ENCODE measurements at regions not wholly inside any gene's neighbourhood (a gene's known extent, or its start where the extent isn't known, plus 50 kb on each side); places are given as distances from the start of the nearest gene placed in this dataset.

DNA sequence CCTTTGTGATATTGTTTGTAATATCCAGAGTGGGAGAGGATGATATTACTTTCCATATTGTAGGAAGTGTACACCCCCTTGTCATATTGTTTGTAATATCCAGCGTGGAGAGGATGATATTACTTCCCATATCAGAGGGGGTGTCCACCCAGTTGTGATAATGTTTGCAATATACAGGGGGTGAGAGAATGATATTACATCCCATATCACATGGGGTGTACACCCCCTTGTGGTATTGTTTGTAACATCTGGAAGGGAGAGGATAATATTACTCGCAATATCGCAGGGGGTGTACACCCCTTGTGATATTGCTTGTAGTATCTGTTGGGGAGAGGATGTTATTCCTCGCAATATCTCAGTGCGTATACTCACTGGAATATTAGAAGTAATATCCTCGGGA, 61.5 kb downstream of the PRSS23 start:
- Histone ChIP-seq H3K4me1 (no peaks in the 10 kb centered on the region), H3K4me3 (no peak overlapping the region), H3K9me3 (no peaks in the 10 kb centered on the region), H3K36me3 (no peaks in the 10 kb centered on the region), H3K27me3 (no peaks in the 10 kb centered on the region), H3K27ac (no peak overlapping the region)
- WGBS (ENCODE audit: insufficient coverage, low coverage, low lambda C conversion rate, missing lambda C conversion rate): 78% methylated on average over 6 of the region's 6 CpGs
- ATAC-seq (no peak), DNase-seq (no peak)
- TF ChIP-seq, protein P1, sequence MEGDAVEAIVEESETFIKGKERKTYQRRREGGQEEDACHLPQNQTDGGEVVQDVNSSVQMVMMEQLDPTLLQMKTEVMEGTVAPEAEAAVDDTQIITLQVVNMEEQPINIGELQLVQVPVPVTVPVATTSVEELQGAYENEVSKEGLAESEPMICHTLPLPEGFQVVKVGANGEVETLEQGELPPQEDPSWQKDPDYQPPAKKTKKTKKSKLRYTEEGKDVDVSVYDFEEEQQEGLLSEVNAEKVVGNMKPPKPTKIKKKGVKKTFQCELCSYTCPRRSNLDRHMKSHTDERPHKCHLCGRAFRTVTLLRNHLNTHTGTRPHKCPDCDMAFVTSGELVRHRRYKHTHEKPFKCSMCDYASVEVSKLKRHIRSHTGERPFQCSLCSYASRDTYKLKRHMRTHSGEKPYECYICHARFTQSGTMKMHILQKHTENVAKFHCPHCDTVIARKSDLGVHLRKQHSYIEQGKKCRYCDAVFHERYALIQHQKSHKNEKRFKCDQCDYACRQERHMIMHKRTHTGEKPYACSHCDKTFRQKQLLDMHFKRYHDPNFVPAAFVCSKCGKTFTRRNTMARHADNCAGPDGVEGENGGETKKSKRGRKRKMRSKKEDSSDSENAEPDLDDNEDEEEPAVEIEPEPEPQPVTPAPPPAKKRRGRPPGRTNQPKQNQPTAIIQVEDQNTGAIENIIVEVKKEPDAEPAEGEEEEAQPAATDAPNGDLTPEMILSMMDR (IDR thresholded peaks at IDR 0.05): no peak
- no peak for TF ChIP-seq POLR2A (IDR thresholded peaks at IDR 0.05)
- intact Hi-C loops (cut with DNase I): no loop called here

DNA sequence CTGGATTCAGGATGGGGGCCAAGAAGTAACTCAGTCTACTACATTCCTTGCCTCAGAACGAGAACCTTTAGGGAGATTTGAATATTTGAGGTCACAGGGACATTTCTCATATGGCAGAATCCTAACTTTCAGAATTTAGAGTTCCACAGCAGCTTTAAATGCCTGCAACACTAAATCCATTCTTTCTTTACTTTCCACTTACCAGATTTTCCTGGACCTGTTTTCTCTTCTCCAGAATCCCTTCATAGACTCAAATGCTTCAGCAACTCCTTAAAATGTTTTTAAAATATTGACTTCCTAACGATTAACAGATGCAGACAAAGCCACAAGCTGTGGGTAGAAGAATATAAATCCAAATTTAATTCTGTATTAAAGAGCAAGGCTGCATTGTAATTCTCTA, 63.1 kb downstream of the PRSS23 start:
- Histone ChIP-seq H3K9me3 (no peaks in the 10 kb centered on the region), H3K36me3 (no peaks in the 10 kb centered on the region), H3K4me3 (no peak overlapping the region), H3K27me3 (no peaks in the 10 kb centered on the region), H3K4me1 (no peaks in the 10 kb centered on the region), H3K27ac (no peak overlapping the region)
- no peak for TF ChIP-seq POLR2A (IDR thresholded peaks at IDR 0.05)
- TF ChIP-seq, protein P1 (IDR thresholded peaks at IDR 0.05): no peak
- DNase-seq: no peak
- WGBS (ENCODE audit: insufficient coverage, low coverage, low lambda C conversion rate, missing lambda C conversion rate): 28% methylated on average over 2 of the region's 2 CpGs
- ATAC-seq: no peak
- intact Hi-C loops (cut with DNase I): no loop called here

DNA sequence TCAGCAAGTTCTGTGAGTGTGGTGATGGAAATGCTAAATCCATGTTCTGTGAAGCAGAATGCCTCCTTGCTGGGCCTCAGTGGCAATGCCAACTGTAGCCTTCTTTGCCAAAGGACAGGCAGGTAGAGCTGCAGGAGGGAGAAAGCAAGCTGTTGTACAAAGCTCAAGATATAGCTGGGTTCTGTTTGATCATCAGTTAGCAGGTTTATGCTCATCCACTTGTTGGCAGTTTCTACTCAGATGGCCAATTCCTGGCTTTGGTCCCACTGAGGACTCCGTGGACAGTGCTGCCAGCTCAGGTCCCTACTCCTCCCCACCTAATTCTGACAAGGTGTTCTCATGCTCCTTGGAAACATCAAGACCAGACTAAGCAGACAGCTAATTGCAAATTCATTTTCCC, 65.1 kb downstream of the PRSS23 start:
- DNase-seq (no peak), ATAC-seq (no peak)
- 40% methylated on average over 1 of the region's 1 CpG for WGBS (ENCODE audit: insufficient coverage, low coverage, low lambda C conversion rate, missing lambda C conversion rate)
- H3K36me3 ChIP-seq: no peaks in the 10 kb centered on the region
- no peak overlapping the region for H3K4me3 ChIP-seq
- intact Hi-C loops (cut with DNase I): no loop called here
- H3K4me1 ChIP-seq: no peaks in the 10 kb centered on the region
- no peaks in the 10 kb centered on the region for H3K9me3 ChIP-seq
- TF ChIP-seq, protein P1 (IDR thresholded peaks at IDR 0.05): no peak
- TF ChIP-seq POLR2A (IDR thresholded peaks at IDR 0.05): no peak
- H3K27ac ChIP-seq: no peak overlapping the region
- H3K27me3 ChIP-seq: no peaks in the 10 kb centered on the region

GRCh38 chr11:86869531-86869930, 69.2 kb downstream of the PRSS23 start:
- Histone ChIP-seq H3K4me3 (no peak overlapping the region), H3K4me1 (no peaks in the 10 kb centered on the region), H3K27ac (no peak overlapping the region), H3K27me3 (no peaks in the 10 kb centered on the region), H3K36me3 (no peaks in the 10 kb centered on the region), H3K9me3 (no peaks in the 10 kb centered on the region)
- TF ChIP-seq, protein P1 (IDR thresholded peaks at IDR 0.05): no peak
- no peak for TF ChIP-seq POLR2A (IDR thresholded peaks at IDR 0.05)
- no peak for ATAC-seq
- intact Hi-C loops (cut with DNase I): no loop called here
- 47% methylated on average over 6 of the region's 6 CpGs for WGBS (ENCODE audit: insufficient coverage, low coverage, low lambda C conversion rate, missing lambda C conversion rate)
- no peak for DNase-seq

DNA sequence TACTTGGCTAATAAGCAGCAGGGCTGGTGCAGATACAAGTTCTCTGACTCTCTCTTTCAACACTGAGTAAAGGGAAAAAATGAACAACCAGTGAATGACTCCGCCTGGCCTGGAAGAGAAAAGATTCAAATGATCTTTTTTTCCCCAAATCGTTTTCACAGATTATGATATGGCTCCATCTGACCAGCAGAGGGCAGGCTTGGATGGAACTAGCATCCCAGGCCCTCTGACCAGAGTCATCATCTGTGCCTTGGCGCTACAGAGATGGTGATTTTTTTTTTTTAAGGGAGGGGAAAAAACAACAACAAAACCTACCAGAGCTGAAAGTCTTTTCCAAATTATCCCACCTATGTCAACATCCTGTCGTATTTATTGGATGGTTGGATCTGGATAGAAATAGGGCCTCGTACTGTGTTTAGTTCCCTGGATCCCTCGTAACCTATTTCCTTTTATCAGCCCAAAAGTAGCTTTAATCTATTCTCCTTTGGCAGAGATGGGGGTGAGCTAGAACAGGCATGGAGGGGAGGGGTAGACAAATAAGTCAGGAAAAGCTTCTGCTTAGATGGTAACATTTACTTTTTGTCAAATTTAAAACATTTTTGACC, 69.7 kb downstream of the PRSS23 start:
- Histone ChIP-seq H3K4me3 (no peak overlapping the region), H3K27ac (no peak overlapping the region), H3K36me3 (no peaks in the 10 kb centered on the region), H3K27me3 (no peaks in the 10 kb centered on the region), H3K4me1 (no peaks in the 10 kb centered on the region), H3K9me3 (no peaks in the 10 kb centered on the region)
- WGBS (ENCODE audit: insufficient coverage, low coverage, low lambda C conversion rate, missing lambda C conversion rate): 29% methylated on average over 6 of the region's 6 CpGs
- ATAC-seq (peak; percentile 82 to 95 (median 91)), DNase-seq (peak in 2 of 3 donors; percentile 49 to 54)
- intact Hi-C loops (cut with DNase I): no loop called here
- TF ChIP-seq, protein P1 (IDR thresholded peaks at IDR 0.05): peak; percentile 62 to 81 (median 74)
- no peak for TF ChIP-seq POLR2A (IDR thresholded peaks at IDR 0.05)

Data from right lobe of liver (tissue), 6 donors.